Gastroesophageal sphincter (tissue), 4 donors: ENCODE measurements at regions not wholly inside any gene's neighbourhood (a gene's known extent, or its start where the extent isn't known, plus 50 kb on each side); places are given as distances from the start of the nearest gene placed in this dataset.

Experiments used
- ATAC-seq: fragments of 150-250 bp; one replicate; pipeline ENCODE4 v1.9.1; 2016; ENCODE audit warnings: mild to moderate bottlenecking, moderate library complexity
- H3K27ac ChIP-seq, 4 donors: fragments of 200-600 bp; sonication (generic) in 3 of 4; 1 replicate in 3 of 4; 2 replicates in 1 of 4; pipeline ENCODE4 v1.5.1; 2016 to 2019
- H3K27me3 ChIP-seq: fragments of 200-600 bp; sonication (generic); one replicate; pipeline ENCODE4 v1.5.1; 2019
- H3K36me3 ChIP-seq, 2 donors: fragments of 200-600 bp; sonication (generic); one replicate each; pipeline ENCODE4 v1.5.1; 2019; ENCODE audit warnings: control low read depth in 1 of 2
- H3K4me1 ChIP-seq, 3 donors: fragments of 200-600 bp; sonication (generic); 1 replicate in 2 of 3; 2 replicates in 1 of 3; pipeline ENCODE4 v1.5.1; 2016 to 2019; ENCODE audit warnings: control low read depth in 2 of 3
- H3K4me3 ChIP-seq, 2 donors: fragments of 200-600 bp; sonication (generic); one replicate each; pipeline ENCODE4 v1.5.1; 2019; ENCODE audit warnings: mild to moderate bottlenecking in 1 of 2, moderate library complexity in 1 of 2
- H3K9me3 ChIP-seq, 3 donors: fragments of 200-600 bp; sonication (generic); one replicate each; pipeline ENCODE4 v1.5.1; 2017 to 2019; ENCODE audit warnings: control low read depth in 2 of 3
- CTCF ChIP-seq, 4 experiments: fragments of 200-600 bp in 2 of 4; fragments of 450-650 bp in 2 of 4; sonication (generic) in 1 of 4; IDR thresholded peaks; one replicate each; pipeline ENCODE4 v1.5.1; 2017 to 2019; ENCODE audit warnings: antibody characterized with exemption in 4 of 4, mild to moderate bottlenecking in 2 of 4, moderate library complexity in 2 of 4
- EP300 ChIP-seq: sonication (generic); formaldehyde crosslinking; IDR thresholded peaks from one replicate; pipeline ENCODE4 v1.6.1; 2017; ENCODE audit warnings: antibody characterized with exemption, mild to moderate bottlenecking
- POLR2A ChIP-seq, 2 donors: fragments of 450-650 bp; IDR thresholded peaks; one replicate each; pipeline ENCODE4 v1.6.1; 2017; ENCODE audit warnings: antibody characterized with exemption in 2 of 2, mild to moderate bottlenecking in 2 of 2, moderate library complexity in 1 of 2
- POLR2AphosphoS5 ChIP-seq: sonication (generic); formaldehyde crosslinking; IDR thresholded peaks from one replicate; pipeline ENCODE4 v1.6.1; 2017; ENCODE audit warnings: antibody characterized with exemption
- WGBS, 2 donors: methylation state at CpG; one replicate each; pipeline ENCODE4 v1.1.5; 2018; ENCODE audit warnings: low coverage in 1 of 2; 5-methylcytosine and 5-hydroxymethylcytosine counted together

GRCh38 chr1:60974524-60975372 lies 107.6 kb upstream of the NFIA start:
- no peaks in the 10 kb centered on the region for H3K36me3 ChIP-seq
- no peak overlapping the region for H3K27ac ChIP-seq
- no peak overlapping the region for H3K4me3 ChIP-seq
- no peak for TF ChIP-seq POLR2A (IDR thresholded peaks at IDR 0.05)
- TF ChIP-seq CTCF (IDR thresholded peaks at IDR 0.05), result no peak
- no peak for TF ChIP-seq EP300
- no peak for TF ChIP-seq POLR2AphosphoS5
- no peak for ATAC-seq
- WGBS, 2 donors, result 93 to 100% methylated on average over 4 to 5 of the region's 5 CpGs
- H3K9me3 ChIP-seq, result no peaks in the 10 kb centered on the region
- H3K27me3 ChIP-seq, result no peaks in the 10 kb centered on the region
- peaks cover 0 to 28% (median 5%) of the 10 kb centered on the region in 3 donors for H3K4me1 ChIP-seq

GRCh38 chr1:60973668-60974067 lies 108.7 kb upstream of the NFIA start:
- no peak overlapping the region for H3K27ac ChIP-seq
- ATAC-seq, result no peak
- 85 to 90% methylated on average over 2 to 4 of the region's 4 CpGs for WGBS, 2 donors

GRCh38 chr1:60972841-60973364 lies 109.5 kb upstream of the NFIA start:
- TF ChIP-seq POLR2AphosphoS5, result no peak
- TF ChIP-seq CTCF (IDR thresholded peaks at IDR 0.05), result no peak
- no peak for TF ChIP-seq POLR2A (IDR thresholded peaks at IDR 0.05)
- no peak for TF ChIP-seq EP300
- no peaks in the 10 kb centered on the region for H3K36me3 ChIP-seq
- H3K4me1 ChIP-seq, result peaks cover 0 to 40% (median 7%) of the 10 kb centered on the region in 3 donors
- no peaks in the 10 kb centered on the region for H3K9me3 ChIP-seq
- H3K27ac ChIP-seq, result no peak overlapping the region
- no peak overlapping the region for H3K4me3 ChIP-seq
- H3K27me3 ChIP-seq, result no peaks in the 10 kb centered on the region
- WGBS, 2 donors, result 78 to 100% methylated on average over 1 to 4 of the region's 4 CpGs
- ATAC-seq, result no peak

More at GRCh38 chr1:60973668-60974067, 108.7 kb upstream of the NFIA start:
- Histone ChIP-seq H3K9me3 (no peaks in the 10 kb centered on the region), H3K4me1 (peaks cover 0 to 37% (median 7%) of the 10 kb centered on the region in 3 donors), H3K27me3 (no peaks in the 10 kb centered on the region), H3K4me3 (no peak overlapping the region), H3K36me3 (no peaks in the 10 kb centered on the region)
- no peak for TF ChIP-seq POLR2A (IDR thresholded peaks at IDR 0.05)
- TF ChIP-seq EP300, result no peak
- TF ChIP-seq CTCF (IDR thresholded peaks at IDR 0.05), result no peak
- TF ChIP-seq POLR2AphosphoS5, result no peak

- no peak for TF ChIP-seq EP300
- TF ChIP-seq POLR2AphosphoS5, result no peak
- TF ChIP-seq CTCF (IDR thresholded peaks at IDR 0.05), result no peak
- TF ChIP-seq POLR2A (IDR thresholded peaks at IDR 0.05), result no peak
- no peaks in the 10 kb centered on the region for H3K9me3 ChIP-seq
- H3K4me1 ChIP-seq, result peaks cover 0 to 40% (median 7%) of the 10 kb centered on the region in 3 donors
- H3K36me3 ChIP-seq, result no peaks in the 10 kb centered on the region
- 73% methylated on average over 2 of the region's 2 CpGs for WGBS, 2 donors
- H3K27me3 ChIP-seq, result no peaks in the 10 kb centered on the region
- no peak for ATAC-seq
- H3K27ac ChIP-seq, result peak overlapping the region in 1 of 4 donors; percentile 39
- H3K4me3 ChIP-seq, result no peak overlapping the region
Observed at GRCh38 chr1:60971330-60971729, 111.0 kb upstream of the NFIA start.
